CD4-positive, alpha-beta T cell (primary cell): ENCODE measurements at regions not wholly inside any gene's neighbourhood (a gene's known extent, or its start where the extent isn't known, plus 50 kb on each side); places are given as distances from the start of the nearest gene placed in this dataset.

Experiments
- ATAC-seq: fragments of 200-7000 bp; cut with Tn5 transposase; one replicate; pipeline ENCODE4 v1.10.0; 2022; ENCODE audit warnings: mild to moderate bottlenecking; ENCODE audit not compliant: poor library complexity
- CTCF ChIA-PET: fragments of 350-600 bp; sonication (Branson Sonifier 250); formaldehyde crosslinking; loops from one replicate; lab custom pipeline; 2021; ENCODE audit warnings: antibody characterized with exemption, inconsistent platforms; lab: Charles Lee
- POLR2A ChIA-PET: fragments of 350-600 bp; sonication (Branson Sonifier 250); formaldehyde crosslinking; loops from one replicate; lab custom pipeline; 2021; ENCODE audit warnings: antibody characterized with exemption, inconsistent platforms; lab: Charles Lee
- DNase-seq, 14 experiments: peaks; one replicate each; pipeline ENCODE4 v3.0.0-alpha.2; 2013 to 2020; ENCODE audit warnings: mixed read lengths in 2 of 14
- H3K27ac ChIP-seq, 2 donors: one replicate each; pipeline versions ENCODE4 v1.5.1 to v1.7.0; 2013; ENCODE audit warnings: low read length in 2 of 2, low read depth in 1 of 2, mild to moderate bottlenecking in 1 of 2
- H3K27me3 ChIP-seq, 2 experiments: 1 replicate in 1 of 2; 2 replicates in 1 of 2; pipeline versions ENCODE4 v1.6.1 to v1.7.0; 2013; ENCODE audit warnings: low read length in 2 of 2, control low read depth in 1 of 2, mild to moderate bottlenecking in 1 of 2, moderate library complexity in 1 of 2; ENCODE audit not compliant: insufficient read depth in 2 of 2, control insufficient read depth in 1 of 2
- H3K36me3 ChIP-seq: one replicate; pipeline ENCODE4 v1.6.1; 2013; ENCODE audit warnings: low read length, control low read depth; ENCODE audit not compliant: insufficient read depth
- H3K4me1 ChIP-seq: one replicate; pipeline ENCODE4 v1.6.1; 2013; ENCODE audit warnings: low read length, control low read depth; ENCODE audit not compliant: insufficient read depth
- H3K4me3 ChIP-seq: one replicate; pipeline ENCODE4 v1.5.1; 2013; ENCODE audit warnings: mild to moderate bottlenecking, low read length, moderate library complexity
- H3K9me3 ChIP-seq, 2 experiments: 1 replicate in 1 of 2; 2 replicates in 1 of 2; pipeline versions ENCODE4 v1.6.1 to v1.7.0; 2013; ENCODE audit warnings: low read length in 2 of 2, mild to moderate bottlenecking in 2 of 2, control low read depth in 1 of 2, moderate library complexity in 1 of 2; ENCODE audit not compliant: control insufficient read depth in 1 of 2, insufficient read depth in 1 of 2
- H3K27ac Mint-ChIP-seq: one replicate; pipeline ENCODE4 v1.8.0; 2020; ENCODE audit warnings: mixed read lengths
- H3K27me3 Mint-ChIP-seq: one replicate; pipeline ENCODE4 v1.8.0; 2021; ENCODE audit warnings: mixed read lengths
- H3K36me3 Mint-ChIP-seq: one replicate; pipeline ENCODE4 v1.8.0; 2021; ENCODE audit warnings: low read depth, mixed read lengths
- H3K4me1 Mint-ChIP-seq: one replicate; pipeline ENCODE4 v1.8.0; 2021; ENCODE audit warnings: low read depth, mixed read lengths
- H3K4me3 Mint-ChIP-seq: one replicate; pipeline ENCODE4 v1.8.0; 2020; ENCODE audit warnings: mild to moderate bottlenecking, mixed read lengths
- H3K9me3 Mint-ChIP-seq: one replicate; pipeline ENCODE4 v1.8.0; 2020; ENCODE audit warnings: mixed read lengths
- CTCF ChIP-seq: fragments of 200-600 bp; IDR thresholded peaks from one replicate; pipeline ENCODE4 v1.8.0; 2022; ENCODE audit warnings: antibody characterized with exemption, mild to moderate bottlenecking
- intact Hi-C, 2 experiments: fragments of 100-400 bp; cut with DNase I in 1 of 2; cut with micrococcal nuclease in 1 of 2; formaldehyde crosslinking; loops; one replicate each; pipeline versions ENCODE4 v1.15.1 to v1.9.0; 2023 to 2025; cut with DNase I, micrococcal nuclease

- ChIA-PET CTCF (no interaction called here), POLR2A (no interaction called here)
- TF ChIP-seq CTCF = no peak
- H3K27ac ChIP-seq = no peak overlapping the region
- no peak overlapping the region for H3K27ac Mint-ChIP-seq
- H3K4me3 ChIP-seq = no peak overlapping the region
- ATAC-seq (no peak), DNase-seq (no peak)
- H3K36me3 Mint-ChIP-seq = no peaks in the 10 kb centered on the region
- no peaks in the 10 kb centered on the region for H3K4me1 Mint-ChIP-seq
- no peaks in the 10 kb centered on the region for H3K9me3 Mint-ChIP-seq
- intact Hi-C loops = no loop called here
- H3K4me1 ChIP-seq = no peaks in the 10 kb centered on the region
- H3K27me3 ChIP-seq = peaks cover 9 to 12% of the 10 kb centered on the region in 2 experiments
- peaks cover 10% of the 10 kb centered on the region for H3K27me3 Mint-ChIP-seq
- no peaks in the 10 kb centered on the region for H3K9me3 ChIP-seq
- no peaks in the 10 kb centered on the region for H3K36me3 ChIP-seq
- H3K4me3 Mint-ChIP-seq = no peak overlapping the region
Measured at GRCh38 chr20:24723647-24724352, 225.3 kb upstream of the CST7 start.

- H3K4me3 Mint-ChIP-seq = no peak overlapping the region
- no peak for TF ChIP-seq CTCF
- Histone ChIP-seq H3K9me3 (no peaks in the 10 kb centered on the region), H3K27ac (no peak overlapping the region), H3K27me3 (peaks cover 9 to 12% of the 10 kb centered on the region in 2 experiments), H3K4me1 (no peaks in the 10 kb centered on the region), H3K4me3 (no peak overlapping the region), H3K36me3 (no peaks in the 10 kb centered on the region)
- H3K27ac Mint-ChIP-seq = no peak overlapping the region
- ChIA-PET POLR2A (no interaction called here), CTCF (no interaction called here)
- intact Hi-C loops = no loop called here
- no peak for ATAC-seq
- no peaks in the 10 kb centered on the region for H3K9me3 Mint-ChIP-seq
- H3K4me1 Mint-ChIP-seq = no peaks in the 10 kb centered on the region
- H3K36me3 Mint-ChIP-seq = no peaks in the 10 kb centered on the region
- peaks cover 10% of the 10 kb centered on the region for H3K27me3 Mint-ChIP-seq
- DNase-seq = no peak
Measured at GRCh38 chr20:24724982-24725533, 224.0 kb upstream of the CST7 start.

- Mint-ChIP-seq H3K4me1 (no peaks in the 10 kb centered on the region), H3K27me3 (peaks cover 10% of the 10 kb centered on the region), H3K4me3 (no peak overlapping the region), H3K9me3 (no peaks in the 10 kb centered on the region), H3K36me3 (no peaks in the 10 kb centered on the region), H3K27ac (no peak overlapping the region)
- Histone ChIP-seq H3K9me3 (no peaks in the 10 kb centered on the region), H3K4me1 (no peaks in the 10 kb centered on the region), H3K27ac (no peak overlapping the region), H3K4me3 (no peak overlapping the region), H3K27me3 (peaks cover 0 to 7% of the 10 kb centered on the region in 2 experiments), H3K36me3 (no peaks in the 10 kb centered on the region)
- CTCF ChIA-PET = no interaction called here
- no peak for TF ChIP-seq CTCF
- intact Hi-C loops = no loop called here
- DNase-seq (no peak), ATAC-seq (no peak)
- POLR2A ChIA-PET = no interaction called here
Measured at GRCh38 chr20:24727795-24728194, 221.3 kb upstream of the CST7 start.
